Mammary epithelial cell (primary cell): ENCODE measurements at regions not wholly inside any gene's neighbourhood (a gene's known extent, or its start where the extent isn't known, plus 50 kb on each side); places are given as distances from the start of the nearest gene placed in this dataset.

Experiments used
- CTCF ChIP-seq, 2 donors: IDR thresholded peaks in 1 of 2; conservative IDR thresholded peaks in 1 of 2; 2 replicates each; pipeline ENCODE4 v1.5.1; 2011 to 2012; ENCODE audit warnings: inconsistent platforms in 2 of 2, low read length in 2 of 2, mild to moderate bottlenecking in 2 of 2, control low read depth in 1 of 2, low read depth in 1 of 2; ENCODE audit not compliant: insufficient read depth in 1 of 2; ENCODE audit errors: extremely low read depth in 1 of 2
- EZH2 ChIP-seq: IDR thresholded peaks from 2 replicates; pipeline ENCODE4 v1.6.1; 2012; ENCODE audit warnings: low read length, inconsistent platforms, borderline replicate concordance

GRCh38 chr12:114982760-114983159 is 298.8 kb upstream of the TBX3 start:
- no peak for TF ChIP-seq CTCF (conservative IDR thresholded peaks at IDR 0.05 in 1 of 2, IDR thresholded peaks at IDR 0.05 in 1 of 2; ENCODE audit: extremely low read depth in 1 of 2, insufficient read depth in 1 of 2, low read depth in 1 of 2, low read length in 2 of 2)
- TF ChIP-seq EZH2 = no peak
